GM18873 (cell line): ENCODE measurements at regions not wholly inside any gene's neighbourhood (a gene's known extent, or its start where the extent isn't known, plus 50 kb on each side); places are given as distances from the start of the nearest gene placed in this dataset.

Experiments used
- ATAC-seq: cut with Tn5 transposase; IDR thresholded peaks from one replicate; pipeline ENCODE4 v1.9.1; 2021; ENCODE audit warnings: mild to moderate bottlenecking, moderate library complexity, moderate number of reproducible peaks; ENCODE audit not compliant: unreplicated experiment, low FRiP score

GRCh38 chr9:107190061-107190935 lies 92.8 kb upstream of the RAD23B start:
- ATAC-seq: no peak

GRCh38 chr9:107190936-107191290 lies 92.2 kb upstream of the RAD23B start:
- no peak for ATAC-seq

- ATAC-seq: no peak
Measured at GRCh38 chr9:107193251-107193650, 89.8 kb upstream of the RAD23B start.

- ATAC-seq: no peak
Measured at GRCh38 chr9:107198718-107199117, 84.4 kb upstream of the RAD23B start.

GRCh38 chr9:107208121-107208520 lies 75.0 kb upstream of the RAD23B start:
- ATAC-seq: no peak

GRCh38 chr9:107210775-107211174 lies 72.3 kb upstream of the RAD23B start:
- ATAC-seq: no peak

- no peak for ATAC-seq
Measured at GRCh38 chr9:107211284-107211923, 71.7 kb upstream of the RAD23B start.

GRCh38 chr9:107212613-107213012 lies 70.5 kb upstream of the RAD23B start:
- no peak for ATAC-seq

- ATAC-seq: peak; percentile 9
Measured at GRCh38 chr9:107213080-107213479, 70.0 kb upstream of the RAD23B start.

- ATAC-seq: peak; percentile 94
Measured at GRCh38 chr9:107213561-107214028, 69.5 kb upstream of the RAD23B start.

GRCh38 chr9:107214381-107214780 lies 68.7 kb upstream of the RAD23B start:
- no peak for ATAC-seq

GRCh38 chr9:107214915-107215314 lies 68.2 kb upstream of the RAD23B start:
- ATAC-seq: no peak

GRCh38 chr9:107215381-107215780 lies 67.7 kb upstream of the RAD23B start:
- no peak for ATAC-seq

GRCh38 chr9:107216329-107216728 lies 66.8 kb upstream of the RAD23B start:
- no peak for ATAC-seq

GRCh38 chr9:107218829-107219485 lies 64.1 kb upstream of the RAD23B start:
- peak; percentile 84 for ATAC-seq

GRCh38 chr9:107219486-107220077 lies 63.5 kb upstream of the RAD23B start:
- no peak for ATAC-seq

GRCh38 chr9:107221321-107221720 lies 61.8 kb upstream of the RAD23B start:
- no peak for ATAC-seq

GRCh38 chr9:107222020-107222522 lies 61.0 kb upstream of the RAD23B start:
- no peak for ATAC-seq

GRCh38 chr9:107223381-107223780 lies 59.7 kb upstream of the RAD23B start:
- ATAC-seq: no peak

- no peak for ATAC-seq
Measured at GRCh38 chr9:107224252-107224651, 58.8 kb upstream of the RAD23B start.

- ATAC-seq: no peak
Measured at GRCh38 chr9:107226421-107226820, 56.7 kb upstream of the RAD23B start.
